ENCODE measurements at regions not wholly inside any gene's neighbourhood (a gene's known extent, or its start where the extent isn't known, plus 50 kb on each side); places are given as distances from the start of the nearest gene placed in this dataset.
A peak's percentile ranks its signal among the peaks of the same experiment; 100 is the strongest.

GRCh38 chr6:163955096-163955495 is 540.6 kb downstream of the QKI start:
- peak; percentile 28 for DNase-seq (ENCODE audit: low read depth)

DNA sequence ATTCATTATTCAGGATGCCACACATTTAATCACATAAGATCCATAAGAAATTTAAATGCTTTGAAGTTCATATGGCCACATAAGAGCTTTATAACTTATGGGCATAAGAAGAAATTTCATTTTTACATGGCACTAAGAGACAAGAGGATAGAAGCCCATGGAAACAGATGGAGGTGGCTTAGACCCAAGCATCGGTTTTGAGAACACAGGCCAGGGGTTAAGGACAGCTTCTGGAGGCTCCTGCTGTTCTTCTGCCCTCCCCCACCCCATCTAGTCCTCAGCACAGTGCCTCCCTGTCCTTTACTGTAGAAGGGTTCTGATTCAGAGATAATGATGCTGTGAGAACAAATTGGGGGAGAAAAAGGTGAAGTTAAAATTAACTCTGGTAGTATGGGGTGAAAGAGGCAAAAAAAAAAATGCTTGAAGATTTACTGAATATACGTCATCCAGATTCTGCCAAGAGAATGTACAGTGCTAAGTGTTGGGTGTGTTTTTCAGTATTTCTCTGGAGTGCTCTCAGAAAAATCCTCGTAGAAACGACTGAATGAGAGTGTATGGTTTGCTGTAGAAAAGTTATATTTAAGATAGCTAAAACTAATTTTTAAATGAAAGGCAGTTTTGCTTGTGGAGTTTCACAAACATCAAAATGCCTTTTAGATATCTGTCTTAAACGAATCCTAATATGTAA is 539.7 kb downstream of the QKI start:
- no peak for DNase-seq (ENCODE audit: low read depth)

- DNase-seq (ENCODE audit: low read depth): no peak
Observed at GRCh38 chr6:163952005-163952404, 537.5 kb downstream of the QKI start.

DNA sequence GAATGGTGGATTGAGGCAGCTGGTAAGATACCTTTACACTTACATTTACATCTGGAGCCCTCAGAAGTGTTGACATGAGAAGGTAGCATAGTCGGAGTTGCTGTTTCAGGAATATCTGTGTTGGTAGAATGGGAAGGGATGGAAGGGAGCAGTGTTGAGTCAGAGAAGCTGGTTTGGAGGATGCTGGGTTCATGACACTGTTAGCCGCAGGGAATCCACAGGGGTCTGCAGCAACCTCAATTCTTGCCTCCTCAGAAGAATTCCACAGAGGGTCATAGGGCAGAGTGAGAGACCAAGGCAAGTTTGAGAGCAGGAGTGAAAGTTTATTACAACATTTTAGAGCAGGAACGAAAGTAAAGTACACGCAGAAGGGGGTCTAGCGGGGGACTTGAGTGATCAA is 536.8 kb downstream of the QKI start:
- no peak for DNase-seq (ENCODE audit: low read depth)

DNA sequence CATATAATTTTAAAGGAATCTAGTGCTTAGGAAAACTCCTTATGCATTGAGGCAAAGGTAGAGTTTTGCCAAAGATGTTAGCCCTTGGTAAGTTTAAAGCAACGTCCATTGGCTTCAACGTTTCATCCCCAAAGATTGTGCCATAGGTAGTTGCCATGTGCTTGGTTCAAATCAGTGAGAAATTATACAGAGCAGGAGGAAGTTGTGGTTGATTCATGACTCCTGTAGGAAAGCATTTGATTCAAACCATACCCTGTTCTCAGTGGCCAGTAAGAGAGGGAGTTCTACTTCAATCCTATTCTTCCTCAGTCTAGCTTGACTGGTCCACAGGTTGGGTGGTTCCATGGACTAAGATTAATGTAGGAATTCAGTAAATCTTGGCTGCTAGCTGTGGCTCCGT is 535.6 kb downstream of the QKI start:
- peak; percentile 48 for DNase-seq (ENCODE audit: low read depth)

DNA sequence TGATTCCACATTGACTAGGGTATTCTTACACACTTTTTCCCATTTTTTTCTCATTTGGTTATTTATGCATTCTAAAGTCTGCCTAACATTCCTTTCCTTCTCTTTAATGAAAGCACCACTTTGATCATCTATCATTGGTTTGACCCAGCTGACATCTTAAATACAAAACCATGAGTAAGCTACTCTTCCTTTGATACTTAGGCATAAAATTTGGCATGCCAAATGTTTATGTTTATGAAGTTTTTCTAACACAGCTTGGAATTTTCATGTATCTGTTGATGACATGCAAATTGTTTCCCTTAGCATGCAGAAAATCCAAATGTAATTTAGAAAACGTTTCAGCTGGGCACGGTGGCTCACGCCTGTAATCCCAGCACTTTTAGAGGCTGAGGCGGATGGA is 534.9 kb downstream of the QKI start:
- no peak for DNase-seq (ENCODE audit: low read depth)

GRCh38 chr6:163948250-163948649 is 533.7 kb downstream of the QKI start:
- DNase-seq (ENCODE audit: low read depth): no peak

DNA sequence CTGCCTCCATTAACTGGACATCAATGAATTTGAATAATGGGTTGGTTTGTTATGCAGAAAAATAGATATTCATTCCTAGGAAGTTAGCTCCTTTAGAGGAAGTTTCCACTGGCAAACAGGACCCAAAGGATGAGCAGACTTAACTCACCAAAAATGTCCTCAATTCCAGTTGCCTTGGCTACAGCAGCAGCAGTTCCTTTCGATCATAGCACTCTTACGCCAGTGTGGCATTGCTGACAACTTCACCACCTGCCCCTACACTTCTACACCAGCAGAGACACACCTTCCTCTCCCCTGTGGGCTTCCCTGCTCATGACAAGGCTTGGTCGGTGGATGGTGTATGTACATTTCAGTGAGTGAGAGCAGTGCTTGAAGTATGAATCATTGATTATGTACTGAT is 532.8 kb downstream of the QKI start:
- no peak for DNase-seq (ENCODE audit: low read depth)

- no peak for DNase-seq (ENCODE audit: low read depth)
Observed at GRCh38 chr6:163946437-163946836, 531.9 kb downstream of the QKI start.

- peak; percentile 51 for DNase-seq (ENCODE audit: low read depth)
Observed at GRCh38 chr6:163945808-163946207, 531.3 kb downstream of the QKI start.

GRCh38 chr6:163944897-163945296 is 530.4 kb downstream of the QKI start:
- no peak for DNase-seq (ENCODE audit: low read depth)

DNA sequence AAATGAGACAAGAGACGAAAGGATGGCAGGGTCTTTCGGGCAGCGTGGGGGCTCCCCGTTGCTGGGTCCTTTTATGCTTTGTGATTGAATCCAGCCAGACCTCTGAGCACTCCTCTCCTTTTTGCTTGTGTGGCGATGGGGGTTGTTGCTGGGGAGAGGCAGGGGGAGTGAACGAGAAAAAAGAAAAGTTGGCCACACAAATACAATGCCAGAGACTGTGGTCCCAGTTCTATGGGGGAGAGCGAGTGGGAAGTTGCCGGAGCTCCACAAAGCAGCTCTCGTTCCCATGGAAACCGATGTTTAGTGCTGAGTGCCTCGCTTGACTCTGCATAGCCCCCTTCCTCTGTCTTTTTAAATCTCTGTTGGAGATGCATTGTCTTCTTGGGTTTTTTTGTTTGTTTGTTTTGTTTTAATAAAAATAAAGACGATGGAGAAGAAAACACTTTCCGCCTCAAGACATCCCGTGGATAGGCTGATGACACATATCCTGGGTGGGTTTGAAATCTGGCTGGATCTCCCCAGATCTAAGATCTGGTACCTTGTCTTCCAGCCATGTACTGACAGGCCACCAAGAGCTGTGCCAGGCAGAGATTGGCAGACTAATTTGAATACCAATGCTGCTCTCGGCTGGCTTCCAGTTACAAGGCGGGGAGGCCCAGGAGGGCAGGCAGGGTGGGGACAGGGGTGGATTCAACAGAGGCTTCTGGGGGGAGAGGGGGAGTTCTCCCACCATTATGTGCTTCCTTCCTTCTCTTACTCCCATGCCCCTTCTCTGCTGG is 529.3 kb downstream of the QKI start:
- DNase-seq (ENCODE audit: low read depth): no peak

DNA sequence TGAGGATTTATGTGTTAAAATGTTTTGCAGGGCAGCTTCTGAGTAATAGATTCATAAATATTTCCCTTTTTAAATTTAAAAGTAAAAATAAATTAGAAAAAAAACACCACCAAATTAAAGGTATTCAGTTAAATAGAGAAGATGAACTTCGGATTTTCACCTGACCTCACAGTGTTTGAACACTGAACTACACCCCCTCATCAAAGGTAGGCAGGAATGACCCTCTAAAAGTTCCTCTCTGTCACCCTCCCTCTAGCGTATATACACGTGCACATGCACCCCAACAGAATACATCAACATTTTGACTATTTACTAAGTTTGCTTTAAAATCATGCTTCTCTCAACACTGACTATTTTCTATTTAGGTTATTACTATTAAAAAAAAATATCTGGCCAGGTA is 528.3 kb downstream of the QKI start:
- DNase-seq (ENCODE audit: low read depth): no peak

GRCh38 chr6:163941624-163941976 is 527.1 kb downstream of the QKI start:
- no peak for DNase-seq (ENCODE audit: low read depth)

DNA sequence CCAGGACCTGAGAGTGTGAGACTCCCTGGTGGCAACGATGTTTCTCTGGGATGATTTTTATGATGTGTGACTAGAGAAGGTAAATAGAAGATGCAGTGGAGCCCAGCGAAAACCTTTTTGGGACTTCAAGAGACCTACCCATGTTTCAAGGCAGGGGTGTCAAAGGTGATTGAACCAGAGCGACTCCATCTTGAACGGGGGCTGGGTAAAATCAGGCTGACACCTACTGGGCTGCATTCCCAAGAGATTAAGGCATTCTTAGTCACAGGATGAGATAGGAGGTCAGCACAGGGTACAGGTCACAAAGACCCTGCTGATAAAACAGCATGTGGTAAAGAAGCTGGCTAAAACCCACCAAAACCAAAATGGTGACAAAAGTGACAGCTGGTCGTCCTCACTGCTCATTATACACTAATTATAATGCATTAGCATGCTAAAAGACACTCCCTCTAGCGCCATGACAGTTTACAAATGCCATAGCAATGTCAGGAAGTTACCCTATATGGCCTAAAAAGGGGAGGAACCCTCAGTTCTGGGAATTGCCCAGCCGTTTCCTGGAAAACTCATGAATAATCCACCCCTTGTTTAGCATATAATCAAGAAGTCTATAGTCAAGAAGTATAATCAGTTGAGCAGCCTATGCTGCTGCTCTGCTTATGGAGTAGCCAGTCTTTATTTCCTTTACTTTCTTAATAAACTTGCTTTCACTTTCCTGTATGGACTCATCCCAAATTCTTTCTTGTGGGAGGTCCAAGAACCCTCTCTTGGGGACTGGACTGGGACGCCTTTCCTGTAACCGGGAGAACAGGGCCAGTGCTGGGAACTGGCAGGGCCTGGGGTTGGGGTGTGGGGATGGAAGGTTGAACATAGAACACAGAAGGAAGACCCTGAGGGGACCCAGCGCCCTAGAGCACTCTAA is 526.4 kb downstream of the QKI start:
- DNase-seq (ENCODE audit: low read depth): no peak

DNA sequence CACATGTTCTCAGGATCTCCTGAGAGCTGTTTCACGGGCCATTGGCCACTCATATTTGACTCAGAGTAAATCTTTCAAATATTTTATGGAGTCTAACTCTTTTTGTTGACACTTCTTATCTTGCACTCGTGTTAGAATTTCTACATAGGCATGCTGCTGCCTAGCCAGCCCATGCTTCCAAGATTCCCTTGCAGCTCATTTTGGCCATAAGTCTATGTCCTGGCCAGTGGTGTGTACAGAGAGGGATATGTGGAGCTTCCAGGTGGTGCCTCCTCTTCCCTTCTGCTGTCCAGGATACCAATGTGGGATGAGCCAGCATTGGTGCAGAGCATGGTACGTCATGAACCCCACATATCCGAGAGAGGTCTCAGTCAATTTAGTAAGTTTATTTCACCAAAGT is 522.6 kb downstream of the QKI start:
- DNase-seq (ENCODE audit: low read depth): no peak

DNA sequence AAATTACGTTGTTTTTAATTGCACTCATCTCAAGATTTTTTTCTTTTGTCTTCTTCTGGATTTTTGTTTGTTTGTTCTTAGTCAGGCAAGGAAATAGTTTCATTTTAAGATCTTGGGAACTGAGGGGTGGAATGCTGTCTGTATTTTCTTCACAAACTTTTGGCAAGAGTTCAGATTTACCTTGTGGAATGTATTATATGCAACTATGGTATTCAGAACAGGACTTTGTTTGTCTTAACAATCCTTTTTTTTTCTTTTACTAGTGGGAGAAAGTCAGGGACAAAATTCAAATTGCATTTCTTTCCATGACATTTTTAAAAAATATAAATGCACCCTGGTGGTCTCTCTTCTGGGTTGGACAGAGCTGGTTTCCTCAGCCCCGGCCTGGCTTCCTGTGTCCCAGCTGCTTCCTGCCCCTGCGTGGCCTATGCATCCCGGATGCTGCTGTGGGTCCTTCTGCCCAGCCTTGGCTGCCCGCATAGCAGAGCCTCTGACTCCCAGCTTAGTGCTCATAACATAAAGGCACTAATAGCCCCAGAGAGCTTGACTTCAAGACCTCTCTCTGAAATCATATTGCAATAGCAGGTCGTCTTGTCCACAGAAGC is 520.7 kb downstream of the QKI start:
- DNase-seq (ENCODE audit: low read depth): peak; percentile 59

DNA sequence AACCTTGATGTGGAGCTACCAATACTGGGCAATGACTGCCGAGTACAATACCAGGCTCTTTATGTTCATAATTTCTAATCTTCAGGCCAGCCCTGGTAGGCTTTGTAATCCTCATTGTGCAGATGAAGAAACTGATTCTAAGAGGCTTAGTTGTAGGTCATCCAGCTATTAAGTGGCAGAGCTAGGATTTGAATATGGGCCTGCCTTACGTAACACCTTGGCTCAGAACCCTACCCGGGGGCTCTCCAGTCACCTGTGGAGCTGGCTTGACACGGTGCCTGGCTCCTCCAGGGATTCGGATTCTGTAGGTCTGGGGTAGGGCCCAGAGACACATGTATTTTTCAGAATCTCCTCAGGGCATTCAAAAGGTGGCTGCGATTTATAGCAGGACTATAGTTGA is 515.5 kb downstream of the QKI start:
- DNase-seq (ENCODE audit: low read depth): no peak

DNA sequence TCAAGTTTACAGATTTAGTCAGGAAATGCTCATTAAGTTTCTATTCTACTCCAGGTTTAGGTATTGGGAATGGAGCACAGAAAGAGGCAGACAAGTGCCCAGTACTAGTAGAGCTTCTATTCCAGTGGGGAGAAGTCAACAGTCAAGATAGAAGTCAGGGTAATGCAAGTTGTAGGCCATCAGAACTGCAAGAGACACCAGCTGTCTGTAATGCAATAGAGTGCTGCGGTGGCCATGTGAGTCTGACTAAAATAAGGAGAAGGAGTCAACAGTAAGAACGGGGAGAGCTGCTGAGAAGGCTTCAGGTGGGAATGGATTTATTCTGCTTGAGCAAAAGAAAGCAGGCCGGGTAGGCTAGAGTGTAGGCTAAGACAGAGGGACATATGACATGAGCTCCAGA is 515.0 kb downstream of the QKI start:
- no peak for DNase-seq (ENCODE audit: low read depth)

GRCh38 chr6:163926642-163927041 is 512.1 kb downstream of the QKI start:
- no peak for DNase-seq (ENCODE audit: low read depth)

- no peak for DNase-seq (ENCODE audit: low read depth)
Observed at GRCh38 chr6:163925839-163926238, 511.3 kb downstream of the QKI start.

All from renal cortical epithelial cell (primary cell).